H9 (cell line): ENCODE measurements at regions not wholly inside any gene's neighbourhood (a gene's known extent, or its start where the extent isn't known, plus 50 kb on each side); places are given as distances from the start of the nearest gene placed in this dataset.

ENCODE experiments used
- DNase-seq: peaks from one replicate; pipeline ENCODE4 v3.0.0-alpha.2; 2017
- H2AFZ ChIP-seq: one replicate; pipeline ENCODE4 v1.6.1; 2013; ENCODE audit warnings: mild to moderate bottlenecking, low read length, control low read depth, moderate library complexity
- H2AK5ac ChIP-seq: 2 replicates; pipeline ENCODE4 v1.6.1; 2013; ENCODE audit warnings: low read length, control low read depth, mixed read lengths; ENCODE audit not compliant: insufficient read length
- H2BK120ac ChIP-seq: one replicate; pipeline ENCODE4 v1.6.1; 2013; ENCODE audit warnings: low read depth, mild to moderate bottlenecking, low read length, control low read depth, inconsistent platforms; ENCODE audit not compliant: poor library complexity, severe bottlenecking
- H2BK12ac ChIP-seq: 2 replicates; pipeline ENCODE4 v1.6.1; 2013; ENCODE audit warnings: low read length, control low read depth, mixed read lengths, low read depth; ENCODE audit not compliant: insufficient read length
- H2BK15ac ChIP-seq: 2 replicates; pipeline ENCODE4 v1.6.1; 2013; ENCODE audit warnings: low read depth, low read length, control low read depth
- H2BK20ac ChIP-seq: one replicate; pipeline ENCODE4 v1.6.1; 2013; ENCODE audit warnings: low read depth, mild to moderate bottlenecking, low read length, control low read depth, inconsistent platforms; ENCODE audit not compliant: poor library complexity, severe bottlenecking
- H2BK5ac ChIP-seq: 2 replicates; pipeline ENCODE4 v1.6.1; 2013; ENCODE audit warnings: low read length, control low read depth, mixed read lengths; ENCODE audit not compliant: insufficient read length
- H3K14ac ChIP-seq: 2 replicates; pipeline ENCODE4 v1.6.1; 2013; ENCODE audit warnings: low read length, control low read depth; ENCODE audit not compliant: insufficient read depth
- H3K18ac ChIP-seq: 2 replicates; pipeline ENCODE4 v1.6.1; 2013; ENCODE audit warnings: low read depth, mild to moderate bottlenecking, mixed read lengths, low read length, control low read depth; ENCODE audit not compliant: insufficient read length
- H3K23ac ChIP-seq: 2 replicates; pipeline ENCODE4 v1.6.1; 2013; ENCODE audit warnings: low read length, control low read depth, mixed read lengths, low read depth; ENCODE audit not compliant: insufficient read length
- H3K23me2 ChIP-seq: 2 replicates; pipeline ENCODE4 v1.6.1; 2013; ENCODE audit warnings: low read depth, mild to moderate bottlenecking, mixed read lengths, low read length, control low read depth; ENCODE audit not compliant: insufficient read length, poor library complexity, severe bottlenecking
- H3K27ac ChIP-seq: 2 replicates; pipeline ENCODE4 v1.5.1; 2013; ENCODE audit warnings: low read length, control low read depth, mixed read lengths, low read depth; ENCODE audit not compliant: insufficient read length
- H3K27me3 ChIP-seq: 2 replicates; pipeline ENCODE4 v1.6.1; 2013; ENCODE audit warnings: low read length, control low read depth, inconsistent platforms; ENCODE audit not compliant: insufficient read depth
- H3K4ac ChIP-seq: 2 replicates; pipeline ENCODE4 v1.6.1; 2013; ENCODE audit warnings: low read depth, mild to moderate bottlenecking, control low read depth, inconsistent platforms, low read length, moderate library complexity
- H3K4me1 ChIP-seq: 2 replicates; pipeline ENCODE4 v1.6.1; 2013; ENCODE audit warnings: low read length, control low read depth, inconsistent platforms; ENCODE audit not compliant: insufficient read depth
- H3K4me2 ChIP-seq: 2 replicates; pipeline ENCODE4 v1.6.1; 2013; ENCODE audit warnings: low read length, control low read depth, mixed read lengths; ENCODE audit not compliant: insufficient read length, insufficient read depth
- H3K56ac ChIP-seq: 2 replicates; pipeline ENCODE4 v1.6.1; 2013; ENCODE audit warnings: low read depth, mild to moderate bottlenecking, mixed read lengths, low read length, control low read depth; ENCODE audit not compliant: insufficient read length
- H3K79me1 ChIP-seq: 2 replicates; pipeline ENCODE4 v1.6.1; 2013; ENCODE audit warnings: low read depth, mild to moderate bottlenecking, moderate library complexity, low read length, control low read depth, inconsistent platforms; ENCODE audit not compliant: insufficient read depth, poor library complexity, severe bottlenecking
- H3K79me2 ChIP-seq: 2 replicates; pipeline ENCODE4 v1.6.1; 2013; ENCODE audit warnings: low read length, control low read depth, inconsistent platforms; ENCODE audit not compliant: insufficient read depth
- H3K9ac ChIP-seq: 2 replicates; pipeline ENCODE4 v1.6.1; 2013; ENCODE audit warnings: low read length, control low read depth, mixed read lengths; ENCODE audit not compliant: insufficient read length; ENCODE audit errors: extremely low read depth
- H3K9me3 ChIP-seq: one replicate; pipeline ENCODE4 v1.6.1; 2013; ENCODE audit warnings: low read depth, low read length, inconsistent platforms; ENCODE audit not compliant: control insufficient read depth
- H3T11ph ChIP-seq: one replicate; pipeline ENCODE4 v1.6.1; 2013; ENCODE audit warnings: mild to moderate bottlenecking, low read length, control low read depth, inconsistent platforms
- H4K20me1 ChIP-seq: one replicate; pipeline ENCODE4 v1.6.1; 2013; ENCODE audit not compliant: control insufficient read depth, insufficient read length, insufficient read depth
- H4K5ac ChIP-seq: 2 replicates; pipeline ENCODE4 v1.6.1; 2013; ENCODE audit warnings: low read depth, mild to moderate bottlenecking, mixed read lengths, low read length, control low read depth; ENCODE audit not compliant: insufficient read length
- H4K8ac ChIP-seq: replicated peaks from 2 replicates; pipeline ENCODE4 v1.6.1; 2013; ENCODE audit warnings: low read length, control low read depth, mixed read lengths, low read depth; ENCODE audit not compliant: insufficient read length
- H4K91ac ChIP-seq: 2 replicates; pipeline ENCODE4 v1.6.1; 2013; ENCODE audit warnings: low read depth, mild to moderate bottlenecking, moderate library complexity, mixed read lengths, low read length, control low read depth; ENCODE audit not compliant: insufficient read length
- H3K27ac Mint-ChIP-seq, 3 experiments: 2 replicates in 2 of 3; 3 replicates in 1 of 3; pipeline ENCODE4 v1.8.0; 2020 to 2021; ENCODE audit warnings: mixed read lengths in 3 of 3, mild to moderate bottlenecking in 1 of 3, moderate library complexity in 1 of 3
- H3K27me3 Mint-ChIP-seq: 2 replicates; pipeline ENCODE4 v1.8.0; 2021; ENCODE audit warnings: low read depth, mild to moderate bottlenecking, moderate library complexity, mixed read lengths
- H3K36me3 Mint-ChIP-seq, 3 experiments: 2 replicates in 2 of 3; 3 replicates in 1 of 3; pipeline ENCODE4 v1.8.0; 2020 to 2021; ENCODE audit warnings: low read depth in 3 of 3, mixed read lengths in 3 of 3; ENCODE audit not compliant: insufficient read depth in 1 of 3
- H3K4me1 Mint-ChIP-seq, 2 experiments: 2 replicates each; pipeline ENCODE4 v1.8.0; 2020; ENCODE audit warnings: mixed read lengths in 2 of 2
- H3K4me3 Mint-ChIP-seq, 2 experiments: 2 replicates in 1 of 2; 3 replicates in 1 of 2; pipeline ENCODE4 v1.8.0; 2020 to 2021; ENCODE audit warnings: mild to moderate bottlenecking in 2 of 2, mixed read lengths in 2 of 2, moderate library complexity in 1 of 2
- H3K9me3 Mint-ChIP-seq, 2 experiments: 2 replicates in 1 of 2; 3 replicates in 1 of 2; pipeline ENCODE4 v1.8.0; 2020; ENCODE audit warnings: mild to moderate bottlenecking in 2 of 2, mixed read lengths in 2 of 2, moderate library complexity in 1 of 2
- TF ChIP-seq, protein P1 (sequence below): fragments of 200-600 bp; sonication (generic); conservative IDR thresholded peaks from 3 replicates; pipeline ENCODE4 v1.8.0; 2021; ENCODE audit warnings: antibody characterized with exemption, mild to moderate bottlenecking

GRCh38 chr14:35921745-35922144 is 95.6 kb downstream of the BRMS1L start:
- Histone ChIP-seq H3T11ph (no peak overlapping the region), H3K27ac (no peak overlapping the region), H4K91ac (no peak overlapping the region), H3K27me3 (no peaks in the 10 kb centered on the region), H4K8ac (no peak overlapping the region), H3K23me2 (no peaks in the 10 kb centered on the region), H3K23ac (no peak overlapping the region), H3K4me1 (no peaks in the 10 kb centered on the region), H4K20me1 (no peaks in the 10 kb centered on the region), H3K14ac (no peak overlapping the region), H3K79me2 (no peaks in the 10 kb centered on the region), H3K4me2 (no peak overlapping the region), H2BK20ac (no peak overlapping the region), H3K18ac (no peak overlapping the region), H2AK5ac (no peak overlapping the region), H3K56ac (no peak overlapping the region), H3K9ac (no peak overlapping the region), H2BK12ac (no peak overlapping the region), H3K4ac (no peak overlapping the region), H2AFZ (no peak overlapping the region), H2BK120ac (no peak overlapping the region), H2BK15ac (no peak overlapping the region), H3K9me3 (no peaks in the 10 kb centered on the region), H2BK5ac (no peak overlapping the region), H4K5ac (no peak overlapping the region), H3K79me1 (no peaks in the 10 kb centered on the region)
- DNase-seq, result no peak
- Mint-ChIP-seq H3K4me1 (no peaks in the 10 kb centered on the region), H3K9me3 (peaks cover 3 to 6% of the 10 kb centered on the region in 2 experiments; a peak in 4 of 5 replicates), H3K4me3 (no peak overlapping the region), H3K27me3 (no peaks in the 10 kb centered on the region; the same call in 1 of the 2 replicates), H3K36me3 (no peaks in the 10 kb centered on the region), H3K27ac (no peak overlapping the region)
- TF ChIP-seq, protein P1, sequence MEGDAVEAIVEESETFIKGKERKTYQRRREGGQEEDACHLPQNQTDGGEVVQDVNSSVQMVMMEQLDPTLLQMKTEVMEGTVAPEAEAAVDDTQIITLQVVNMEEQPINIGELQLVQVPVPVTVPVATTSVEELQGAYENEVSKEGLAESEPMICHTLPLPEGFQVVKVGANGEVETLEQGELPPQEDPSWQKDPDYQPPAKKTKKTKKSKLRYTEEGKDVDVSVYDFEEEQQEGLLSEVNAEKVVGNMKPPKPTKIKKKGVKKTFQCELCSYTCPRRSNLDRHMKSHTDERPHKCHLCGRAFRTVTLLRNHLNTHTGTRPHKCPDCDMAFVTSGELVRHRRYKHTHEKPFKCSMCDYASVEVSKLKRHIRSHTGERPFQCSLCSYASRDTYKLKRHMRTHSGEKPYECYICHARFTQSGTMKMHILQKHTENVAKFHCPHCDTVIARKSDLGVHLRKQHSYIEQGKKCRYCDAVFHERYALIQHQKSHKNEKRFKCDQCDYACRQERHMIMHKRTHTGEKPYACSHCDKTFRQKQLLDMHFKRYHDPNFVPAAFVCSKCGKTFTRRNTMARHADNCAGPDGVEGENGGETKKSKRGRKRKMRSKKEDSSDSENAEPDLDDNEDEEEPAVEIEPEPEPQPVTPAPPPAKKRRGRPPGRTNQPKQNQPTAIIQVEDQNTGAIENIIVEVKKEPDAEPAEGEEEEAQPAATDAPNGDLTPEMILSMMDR, result no peak
